Uterus (tissue), 2 donors: ENCODE measurements at regions not wholly inside any gene's neighbourhood (a gene's known extent, or its start where the extent isn't known, plus 50 kb on each side); places are given as distances from the start of the nearest gene placed in this dataset.

Experiments used
- CTCF ChIP-seq, 4 experiments: fragments of 200-600 bp in 2 of 4; fragments of 450-650 bp in 2 of 4; sonication (generic) in 2 of 4; IDR thresholded peaks; one replicate each; pipeline ENCODE4 v1.5.1; 2016 to 2019; ENCODE audit warnings: antibody characterized with exemption in 4 of 4, mild to moderate bottlenecking in 2 of 4, moderate library complexity in 1 of 4
- POLR2A ChIP-seq, 2 donors: fragments of 450-650 bp; IDR thresholded peaks; one replicate each; pipeline ENCODE4 v1.6.1; 2016; ENCODE audit warnings: antibody characterized with exemption in 2 of 2, mild to moderate bottlenecking in 1 of 2, moderate library complexity in 1 of 2

DNA sequence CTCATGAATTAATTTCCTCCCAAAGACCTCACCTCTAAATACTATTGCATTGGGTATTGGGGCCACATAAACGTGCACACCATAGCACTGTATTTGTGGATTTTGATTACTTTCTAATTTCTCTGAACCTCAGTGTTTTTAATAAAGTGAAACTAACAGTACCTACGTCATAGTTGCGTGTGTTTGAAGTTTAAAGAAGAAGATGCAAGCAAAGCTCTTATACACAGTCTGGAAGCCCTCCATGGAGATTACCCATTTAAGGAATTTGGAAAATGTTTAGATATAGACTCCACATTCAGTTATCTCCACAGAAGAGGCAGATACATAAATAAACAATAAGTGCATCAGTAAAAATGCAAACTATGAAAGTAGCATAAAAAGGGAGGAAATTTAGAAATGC, 581.1 kb upstream of the GBE1 start:
- TF ChIP-seq CTCF (IDR thresholded peaks at IDR 0.05) (no peak), POLR2A (IDR thresholded peaks at IDR 0.05) (no peak)
